ENCODE measurements at regions not wholly inside any gene's neighbourhood (a gene's known extent, or its start where the extent isn't known, plus 50 kb on each side); places are given as distances from the start of the nearest gene placed in this dataset.
"Not testable (repeated sequence)": the region's sequence is repeated elsewhere in the genome, so short reads cannot be mapped to it uniquely, and the experiment has no call there.

DNA sequence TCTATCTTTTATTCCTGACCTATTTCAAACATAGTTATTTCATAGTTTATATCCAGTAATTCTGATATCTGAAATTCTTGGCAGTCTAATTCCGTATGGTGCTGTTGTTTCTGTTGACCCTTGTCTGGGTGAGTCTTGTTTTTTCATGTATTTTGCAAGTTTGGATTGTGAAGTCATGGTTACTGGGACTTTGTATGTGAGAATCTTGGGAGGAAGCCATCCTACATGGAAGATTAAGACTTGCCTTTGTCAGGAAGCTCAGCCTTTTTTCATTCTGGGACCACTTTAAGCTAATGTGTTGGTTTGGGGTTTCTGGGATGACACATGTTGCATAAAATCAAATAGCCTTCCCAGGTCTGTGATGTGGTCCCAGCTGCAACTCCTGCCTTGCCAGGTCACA, 191.6 kb upstream of the E2F7 start:
- no peak for DNase-seq

DNA sequence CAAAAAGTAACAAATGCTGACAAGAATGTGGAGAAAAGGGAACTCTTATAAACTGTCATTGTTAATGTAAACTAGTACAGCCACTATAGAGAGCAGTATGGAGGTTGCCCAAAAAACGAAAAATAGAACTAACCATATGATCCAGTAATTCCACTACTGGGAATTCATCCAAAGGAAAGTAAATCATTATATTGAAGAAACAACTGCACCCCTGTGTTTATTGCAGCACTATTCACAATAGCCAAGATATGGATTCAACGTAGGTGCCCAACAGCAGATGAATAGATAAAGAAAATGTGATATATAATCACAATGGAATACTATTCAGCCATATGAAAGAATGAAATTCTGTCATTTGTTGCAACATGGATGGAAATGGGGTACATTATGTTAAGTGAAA, 188.0 kb upstream of the E2F7 start:
- no peak for DNase-seq

DNA sequence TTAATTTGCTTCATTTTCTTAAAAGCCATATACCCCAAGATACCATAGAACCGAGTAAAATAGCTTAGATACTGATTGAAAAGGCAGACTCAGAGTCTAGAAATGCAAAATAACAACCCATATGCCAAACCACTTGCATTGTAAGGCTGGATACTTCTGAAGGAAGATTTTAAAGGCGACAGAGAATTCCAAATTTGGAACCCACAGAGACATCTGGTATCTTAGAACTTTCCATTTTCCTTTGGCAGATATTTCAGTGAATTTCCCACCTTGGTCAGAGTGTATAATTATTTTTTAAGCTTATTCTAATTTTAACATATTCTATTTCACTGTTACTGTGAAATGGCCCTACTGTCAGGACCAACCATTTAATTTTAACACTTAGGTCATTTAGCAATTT, 186.4 kb upstream of the E2F7 start:
- no peak for DNase-seq

DNA sequence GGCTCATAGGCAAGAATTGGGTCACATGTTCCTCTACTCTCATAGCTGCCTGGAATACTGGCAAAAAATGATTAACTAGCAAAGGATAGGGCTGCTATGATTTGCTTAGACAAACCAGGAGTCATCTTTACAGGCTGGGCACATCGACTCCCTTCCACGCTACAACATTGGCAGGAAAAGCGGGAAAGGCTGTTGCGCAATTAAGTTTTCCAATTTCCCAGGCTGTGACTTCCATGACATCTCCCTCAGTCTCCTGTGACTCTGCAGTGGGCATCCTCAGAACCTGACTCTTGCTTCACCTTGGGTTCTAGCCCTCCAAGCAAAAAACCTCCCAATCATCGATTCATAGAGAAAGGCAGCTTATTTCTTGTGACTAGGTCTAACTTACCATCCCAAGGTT, 184.5 kb upstream of the E2F7 start:
- DNase-seq: no peak

DNA sequence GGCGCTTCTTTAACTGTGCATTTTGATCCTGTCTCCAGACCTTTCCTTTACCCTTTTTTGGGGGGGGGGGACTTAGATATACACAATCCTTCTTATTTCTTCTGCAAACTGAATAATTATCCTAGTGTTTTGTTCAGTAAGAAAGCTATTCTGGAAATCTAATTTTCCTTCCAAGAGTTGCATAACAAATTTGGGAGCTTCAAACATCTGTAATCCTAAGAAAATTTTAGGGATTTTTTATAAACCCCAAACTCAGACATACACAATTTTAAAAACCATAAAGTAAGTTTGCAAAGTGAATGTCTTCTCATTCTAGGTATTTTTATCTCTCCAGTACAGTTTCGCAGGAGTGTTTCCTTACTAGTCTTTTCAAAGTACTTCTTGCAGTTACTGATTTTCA, 182.7 kb upstream of the E2F7 start:
- no peak for DNase-seq

DNA sequence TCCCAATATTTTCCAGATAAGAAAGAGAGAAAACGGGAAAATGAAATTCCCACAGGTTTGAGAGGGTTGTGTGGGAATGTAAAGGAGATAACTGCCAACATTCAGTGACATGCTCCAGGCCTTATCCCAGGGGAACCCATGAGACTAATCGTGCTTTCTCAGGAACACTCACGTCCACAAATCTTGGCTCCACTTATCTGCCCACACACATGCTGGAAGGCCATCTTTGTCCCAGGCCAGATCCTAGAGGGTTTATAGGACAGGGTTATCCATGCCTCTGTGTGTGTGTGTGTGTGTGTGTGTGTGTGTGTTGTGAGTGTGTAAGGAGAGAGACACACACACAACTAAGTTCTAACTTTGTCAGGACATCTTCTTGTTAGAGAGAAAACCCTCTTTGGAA, 182.2 kb upstream of the E2F7 start:
- no peak for DNase-seq

DNA sequence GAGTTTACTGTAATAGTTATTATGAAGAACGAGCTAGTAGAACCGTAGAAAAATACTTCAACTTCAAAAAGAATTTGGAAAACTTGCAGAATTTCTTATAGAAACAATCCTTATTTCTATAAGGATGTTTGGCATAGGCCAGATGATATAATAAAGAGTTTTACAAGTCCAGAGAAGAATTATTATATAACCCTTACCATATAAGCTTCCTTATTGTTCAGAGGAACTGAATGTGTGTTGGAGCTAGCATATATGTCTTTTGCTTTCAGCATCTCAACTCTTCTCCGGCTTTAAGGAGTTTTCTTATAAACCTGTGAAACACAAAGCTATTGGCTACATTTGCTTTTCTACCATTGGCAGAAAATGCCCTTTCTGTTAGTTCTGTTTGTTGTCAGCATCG, 178.0 kb upstream of the E2F7 start:
- no peak for DNase-seq

DNA sequence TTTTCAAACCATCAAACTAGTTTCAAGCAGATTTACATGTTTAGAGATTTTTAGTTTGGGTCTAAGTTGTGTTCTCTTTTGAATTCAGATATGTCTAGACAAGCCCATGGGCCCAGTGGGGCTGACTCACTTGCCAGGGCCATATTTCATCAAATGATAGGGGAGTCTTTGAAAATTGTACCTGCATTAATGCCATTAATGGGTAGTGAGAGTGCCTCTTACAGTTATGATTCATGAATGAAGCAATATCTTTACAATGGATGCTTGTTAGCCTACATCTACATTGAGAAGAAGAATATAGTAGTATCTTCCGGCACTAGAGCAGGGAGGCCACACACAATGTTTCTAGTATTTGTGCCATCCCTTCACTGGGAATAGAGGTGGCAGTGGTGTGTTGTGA, 174.2 kb upstream of the E2F7 start:
- no peak for DNase-seq

DNA sequence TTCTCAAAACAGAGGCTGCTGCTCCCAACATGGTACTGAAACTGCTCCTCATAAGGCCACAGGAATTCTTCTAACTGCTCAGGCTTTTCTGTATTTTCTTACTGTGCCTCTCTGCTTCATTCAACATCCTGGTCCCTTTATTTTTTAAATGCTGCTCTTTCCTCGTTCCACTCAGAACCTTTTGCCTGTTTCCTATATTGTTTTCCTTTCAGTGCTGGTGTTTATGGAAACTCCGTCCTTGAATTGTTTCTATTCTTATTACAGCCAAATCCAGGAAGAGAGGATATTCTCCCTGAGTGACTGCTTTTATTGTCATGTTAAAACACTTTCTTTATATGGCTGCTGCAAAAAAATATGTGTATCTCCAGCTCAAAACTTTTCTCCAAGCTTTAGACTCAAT, 173.0 kb upstream of the E2F7 start:
- DNase-seq: no peak

DNA sequence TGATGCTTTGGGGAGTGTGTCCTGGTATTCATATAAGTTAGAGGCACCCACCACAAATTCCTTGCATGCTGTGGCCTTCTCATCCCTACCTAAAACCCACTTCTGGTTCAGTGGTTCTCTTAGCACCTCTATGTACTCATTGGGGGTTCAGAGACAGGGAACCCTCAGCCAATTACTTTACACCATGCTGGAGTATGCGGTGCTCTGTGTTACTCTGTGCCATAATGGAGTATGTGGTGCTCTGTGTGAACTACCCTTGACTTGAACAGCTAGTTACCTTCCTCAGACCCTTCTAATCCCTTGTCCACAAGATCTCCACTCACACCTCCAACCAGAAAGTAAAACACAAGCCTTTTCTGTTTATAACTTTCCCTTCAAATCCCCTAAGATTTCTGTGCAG, 172.5 kb upstream of the E2F7 start:
- no peak for DNase-seq

DNA sequence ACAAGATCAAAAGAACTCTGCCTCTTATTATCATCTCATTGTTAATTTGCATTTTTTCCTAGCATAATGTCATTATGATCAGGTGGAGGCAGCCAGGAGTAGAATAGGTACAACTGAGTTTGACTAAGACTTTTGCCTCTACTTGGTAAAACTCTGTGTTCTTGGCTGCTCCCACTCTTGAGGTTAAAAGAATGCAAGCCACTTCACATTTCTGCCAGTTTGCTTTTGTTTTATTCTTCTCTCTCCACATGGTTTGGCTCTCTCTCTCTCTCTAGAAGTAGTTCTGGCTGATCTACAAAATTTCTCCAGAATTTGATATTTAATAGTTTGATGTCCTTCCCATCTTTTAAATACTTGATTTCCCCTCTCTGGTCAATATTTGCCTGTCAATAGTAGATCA, 170.7 kb upstream of the E2F7 start:
- DNase-seq: no peak

DNA sequence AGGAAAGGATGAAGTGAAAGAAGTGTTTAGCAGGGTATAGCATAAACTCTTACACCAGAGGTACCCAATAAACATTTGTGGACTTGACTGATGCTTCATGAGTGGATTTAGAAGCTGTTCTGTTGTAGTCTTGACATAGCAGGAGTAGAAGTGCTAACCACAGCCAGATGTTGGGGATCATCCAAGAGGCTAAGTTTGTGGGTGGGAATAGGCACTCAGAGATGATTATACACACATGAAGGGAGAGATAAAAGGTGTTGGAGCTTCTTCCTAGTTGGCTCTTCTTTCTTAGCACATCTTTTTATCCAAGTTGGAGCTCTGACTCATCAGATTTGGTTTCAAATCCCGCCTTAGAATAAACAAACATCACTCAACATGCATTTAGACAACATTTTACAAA, 166.7 kb upstream of the E2F7 start:
- DNase-seq: no peak

DNA sequence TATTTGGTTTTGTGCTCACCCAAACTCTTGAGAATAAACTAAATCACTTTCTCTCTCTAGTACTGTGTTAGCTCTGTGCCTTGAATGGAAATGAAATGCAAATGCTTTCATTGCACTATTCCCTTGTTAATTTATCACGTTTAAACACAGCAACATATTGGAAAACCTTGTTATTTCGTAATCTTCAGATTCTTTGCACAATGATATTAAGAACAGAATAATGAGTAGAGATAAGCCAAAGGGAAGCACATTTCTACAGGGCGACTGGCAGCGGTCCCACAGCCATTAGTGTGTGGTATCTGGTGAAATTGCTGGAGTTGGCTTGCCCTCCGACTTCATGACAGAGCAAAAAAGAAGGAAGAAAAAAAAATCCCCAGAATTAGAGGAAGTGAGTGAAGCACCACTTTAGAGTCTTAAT, 166.1 kb upstream of the E2F7 start:
- no peak for DNase-seq

DNA sequence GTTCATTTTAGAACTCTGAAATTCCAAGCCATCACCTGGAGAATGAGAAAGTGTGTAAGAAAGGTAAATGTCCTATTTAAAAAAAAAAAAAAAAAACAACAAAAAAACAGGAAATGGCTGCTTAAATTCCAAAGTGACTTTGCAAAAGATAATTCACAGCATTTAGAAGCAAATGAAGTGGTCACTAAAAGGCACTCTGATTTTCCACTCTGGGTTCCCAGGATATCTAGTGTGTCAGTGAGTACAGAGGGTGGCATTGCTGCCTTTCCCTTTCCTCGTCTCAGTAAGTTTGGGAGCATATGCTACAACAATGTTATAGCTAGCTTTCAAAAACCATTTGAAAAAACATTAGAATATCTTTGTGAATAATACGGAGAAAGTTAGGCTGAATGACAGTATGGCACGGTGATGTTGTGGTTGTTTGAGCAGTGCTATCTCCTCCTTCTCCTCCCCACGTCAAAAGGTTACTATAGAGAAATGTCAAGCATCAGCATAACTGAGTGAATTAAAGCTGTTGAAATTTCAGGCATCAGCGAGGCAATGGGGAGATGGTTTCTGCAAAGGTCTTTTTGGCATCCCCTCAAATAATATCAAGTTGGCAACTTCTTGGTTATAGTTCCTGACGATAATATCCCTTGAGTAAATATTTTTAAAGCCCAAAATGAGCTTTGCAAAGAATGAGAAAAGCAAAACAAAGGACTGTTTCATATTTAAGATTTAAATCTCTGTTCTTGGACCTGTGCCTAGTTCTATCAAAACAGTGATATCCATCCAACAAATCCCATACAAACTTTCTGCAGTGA, 164.5 kb upstream of the E2F7 start:
- no peak for DNase-seq

DNA sequence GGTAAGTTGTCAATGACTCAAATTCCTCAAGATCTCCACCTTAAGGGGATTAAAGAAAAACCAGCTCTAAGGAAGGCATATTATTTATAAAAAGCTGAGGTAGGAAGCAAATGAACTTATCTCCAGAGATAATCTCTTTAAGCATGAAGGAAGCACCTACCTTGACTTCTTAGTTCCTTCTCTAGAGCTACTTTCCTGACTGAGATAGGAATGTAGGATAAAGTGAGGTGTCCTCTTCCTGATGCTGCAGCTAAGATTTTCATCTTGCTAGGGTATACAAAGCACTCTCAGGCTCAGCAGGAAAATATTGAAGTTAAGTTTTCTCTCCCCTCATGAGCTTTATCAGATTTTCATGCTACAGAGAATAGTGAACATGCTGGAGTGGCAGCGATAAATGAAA, 163.0 kb upstream of the E2F7 start:
- DNase-seq: no peak

DNA sequence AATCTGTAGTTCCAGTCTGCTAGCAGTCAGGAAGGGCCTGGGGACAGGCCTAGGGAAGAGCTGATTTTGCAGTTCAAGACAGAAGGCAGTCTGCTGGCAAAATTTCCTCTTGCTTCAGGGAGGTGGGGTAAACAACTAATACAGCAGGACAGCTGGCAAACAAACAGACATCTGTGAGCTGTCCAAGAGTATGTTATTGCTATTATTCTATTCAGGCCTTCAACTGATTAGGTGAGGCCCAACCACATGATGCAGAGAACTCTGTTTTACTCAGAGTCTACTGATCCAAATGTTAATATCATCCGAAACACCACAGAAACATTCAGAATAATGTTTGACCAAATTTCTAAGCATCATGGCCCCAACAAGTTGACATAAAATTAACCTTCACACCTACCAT, 161.0 kb upstream of the E2F7 start:
- DNase-seq: no peak

DNA sequence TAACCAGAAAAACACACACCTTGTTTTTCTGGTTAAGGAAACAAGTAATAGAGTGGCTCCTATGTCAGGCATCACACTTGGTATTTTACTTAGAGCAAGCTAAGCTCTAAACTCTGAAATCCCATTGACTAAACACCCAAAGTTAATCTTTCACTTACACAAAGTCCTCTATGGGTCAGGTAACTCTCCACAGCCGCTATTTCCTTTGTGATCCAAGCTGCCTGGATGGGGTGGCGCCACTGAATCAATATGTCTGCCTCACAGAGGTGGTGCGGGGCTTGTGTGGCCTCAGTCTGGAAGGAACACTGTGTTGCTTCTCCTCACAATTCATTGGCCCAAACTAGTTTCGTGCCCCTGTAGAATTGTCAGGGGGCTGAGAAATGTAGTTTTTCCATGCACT, 160.0 kb upstream of the E2F7 start:
- DNase-seq: no peak

DNA sequence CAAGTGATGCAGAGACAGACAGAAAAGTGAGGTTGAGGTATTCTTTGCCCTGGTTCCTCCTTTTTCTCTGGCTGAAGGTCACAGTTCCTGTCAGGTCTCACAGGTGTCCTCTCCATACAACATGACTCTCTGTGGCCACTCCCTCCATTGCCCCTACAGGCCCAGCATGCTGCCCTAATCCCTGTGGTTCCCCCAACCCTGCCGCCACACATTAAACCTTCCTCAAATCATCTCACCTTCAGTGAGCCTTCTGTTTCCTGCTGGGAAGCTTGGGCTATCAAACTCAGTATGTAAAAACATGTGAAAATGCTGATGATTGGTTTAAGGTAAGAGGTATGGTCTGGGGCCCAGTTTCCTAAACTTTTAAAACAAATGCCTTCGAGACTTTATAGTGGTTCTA, 159.0 kb upstream of the E2F7 start:
- DNase-seq: no peak

DNA sequence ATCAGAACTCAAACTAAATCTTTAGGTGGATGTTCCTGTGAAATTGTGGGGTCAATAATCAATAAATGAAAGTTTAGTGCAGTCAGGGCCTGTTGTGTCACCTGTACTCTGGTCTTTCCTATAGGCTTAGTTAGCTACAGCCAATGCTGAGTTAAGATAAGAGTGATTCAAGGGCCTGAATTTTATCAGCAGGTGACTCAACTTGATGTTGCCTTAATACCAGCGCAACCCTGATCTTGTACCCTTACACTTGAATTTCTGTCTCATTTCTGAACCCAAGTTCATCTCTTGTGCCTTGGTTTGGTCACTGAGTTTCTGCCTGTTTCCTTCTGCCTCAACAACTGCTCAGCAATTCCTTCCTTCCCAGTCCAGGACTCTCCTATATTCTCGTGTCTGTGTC, 157.0 kb upstream of the E2F7 start:
- DNase-seq: no peak

DNA sequence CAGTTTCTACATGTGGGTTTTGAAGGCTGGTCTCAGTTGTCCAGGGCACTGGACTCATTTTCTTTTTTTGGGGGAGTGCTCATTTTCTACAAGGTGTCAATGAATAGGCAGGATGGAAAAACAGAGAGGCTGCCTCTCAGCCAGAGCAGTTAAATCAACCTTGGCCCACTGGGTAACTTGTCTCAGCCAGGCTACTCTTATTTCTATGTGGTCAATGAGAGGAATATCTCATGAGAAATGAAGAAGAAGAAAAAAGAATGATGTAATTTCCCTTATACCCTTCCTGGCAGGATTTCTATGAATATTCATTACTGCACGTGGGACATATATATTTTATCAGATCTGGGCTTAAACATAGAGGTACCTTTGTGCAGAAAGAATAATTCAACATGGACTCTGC, 155.2 kb upstream of the E2F7 start:
- DNase-seq: no peak

DNA sequence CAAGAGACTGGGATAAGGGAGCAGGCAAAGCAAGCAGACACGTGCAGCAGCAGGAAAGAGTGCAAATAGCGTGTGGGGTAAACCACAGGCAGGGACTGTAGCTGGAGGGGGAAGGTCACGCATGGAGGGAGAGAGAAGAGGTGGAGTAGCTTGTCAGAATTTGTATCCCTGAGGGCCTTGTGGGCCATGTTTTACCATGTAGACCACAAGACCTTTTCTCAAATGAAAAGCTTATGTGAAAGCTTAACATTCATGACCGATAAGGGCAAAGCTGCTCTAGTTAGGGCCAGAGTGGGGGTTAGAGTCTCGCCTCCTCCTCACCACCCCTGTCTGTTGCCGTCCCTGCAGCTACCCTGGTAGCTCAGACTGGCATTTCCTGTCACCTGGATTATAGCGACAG, 152.9 kb upstream of the E2F7 start:
- DNase-seq: no peak

DNA sequence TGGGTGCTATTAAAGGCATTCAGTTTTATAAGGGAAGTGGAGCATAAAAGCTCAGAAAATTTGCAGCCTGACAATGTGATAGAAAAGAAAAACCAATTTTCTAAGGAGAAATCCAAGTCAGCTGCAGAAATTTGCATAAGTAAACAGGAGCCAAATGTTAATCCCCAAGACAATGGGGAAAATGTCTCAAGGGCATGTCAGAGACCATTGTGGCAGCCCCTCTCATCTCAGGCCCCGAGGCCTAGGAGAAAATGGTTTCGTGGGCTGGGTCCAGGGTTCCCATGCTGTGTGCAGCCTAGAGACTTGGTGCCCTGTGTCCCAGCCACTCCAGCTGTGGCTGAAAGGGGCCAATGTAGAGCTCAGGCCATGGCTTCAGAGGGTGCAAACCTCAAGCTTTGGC, 150.8 kb upstream of the E2F7 start:
- not testable (repeated sequence) for DNase-seq

DNA sequence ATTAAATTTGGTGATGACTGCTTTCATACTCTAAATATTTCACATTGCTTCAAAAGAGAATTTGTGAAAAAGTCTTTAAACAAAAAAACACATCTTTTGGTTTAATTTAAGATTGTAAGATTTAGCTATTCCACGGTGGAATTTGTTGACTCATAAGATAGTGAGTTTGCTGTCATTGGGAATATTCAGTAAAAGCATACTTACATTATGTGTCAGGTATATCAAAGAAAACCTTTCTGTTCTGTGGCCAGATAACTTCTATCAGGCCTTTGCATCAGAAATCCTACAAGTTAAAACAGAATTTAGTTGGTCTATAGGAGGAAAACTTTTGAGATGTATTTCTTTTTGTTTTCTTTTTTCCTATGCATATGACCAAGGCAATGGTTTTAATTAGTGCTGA, 148.8 kb upstream of the E2F7 start:
- no peak for DNase-seq

DNA sequence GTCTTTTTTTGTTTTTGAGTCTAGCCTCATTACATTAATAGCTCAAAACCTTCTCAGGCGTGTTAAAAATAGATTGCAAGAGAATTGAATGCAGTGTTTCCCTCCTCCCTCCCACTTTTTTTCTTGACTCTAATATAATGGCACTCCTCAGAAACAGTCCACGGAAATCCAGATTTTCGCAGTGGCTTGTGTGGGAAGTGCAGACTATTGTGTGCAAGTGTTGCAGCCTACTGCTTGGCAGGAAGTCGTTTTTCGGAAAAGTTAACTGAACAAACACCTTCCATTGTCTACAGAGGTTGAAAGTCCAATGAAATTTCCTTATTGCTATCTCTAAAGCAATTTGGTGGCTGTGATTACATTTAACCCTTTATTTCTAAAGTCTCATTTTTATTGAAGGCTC, 147.9 kb upstream of the E2F7 start:
- no peak for DNase-seq

DNA sequence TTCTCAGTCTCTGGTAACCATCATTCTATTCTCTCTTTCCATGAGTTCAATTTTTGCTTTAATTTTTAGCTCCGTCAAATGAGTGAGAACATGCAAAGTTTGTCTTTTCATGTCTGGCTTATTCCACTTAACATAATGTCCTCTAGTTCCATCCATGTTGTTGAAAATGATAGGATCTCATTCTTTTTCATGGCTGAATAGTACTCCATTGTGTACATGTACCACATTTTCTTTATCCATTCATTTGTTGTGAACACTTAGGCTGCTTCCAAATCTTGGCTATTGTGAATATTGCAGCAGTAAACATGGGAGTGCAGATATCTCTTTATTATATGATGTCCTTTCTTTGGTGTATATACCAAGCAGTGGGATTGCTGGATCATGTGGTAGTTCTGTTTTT, 145.4 kb upstream of the E2F7 start:
- DNase-seq: no peak
